WTC11 (cell line): ENCODE measurements at regions not wholly inside any gene's neighbourhood (a gene's known extent, or its start where the extent isn't known, plus 50 kb on each side); places are given as distances from the start of the nearest gene placed in this dataset.

Source experiments
- ATAC-seq: fragments of 200-7000 bp; cut with Tn5 transposase; 2 replicates; pipeline ENCODE4 v1.10.0; 2021; ENCODE audit warnings: mild to moderate bottlenecking, moderate library complexity
- CTCF ChIA-PET: fragments of 300-600 bp; sonication (Branson Sonifier 250); formaldehyde crosslinking; loops from one replicate; lab custom pipeline; 2021; ENCODE audit warnings: antibody characterized with exemption; lab: Charles Lee
- POLR2A ChIA-PET: fragments of 350-600 bp; sonication (Branson Sonifier 250); formaldehyde crosslinking; loops from one replicate; lab custom pipeline; 2021; ENCODE audit warnings: antibody characterized with exemption; lab: Charles Lee
- DNase-seq: peaks from one replicate; pipeline ENCODE4 v3.0.0; 2021; ENCODE audit warnings: low spot score
- H3K27ac Mint-ChIP-seq: 2 replicates; pipeline ENCODE4 v1.8.0; 2021; ENCODE audit warnings: mixed read lengths
- H3K27me3 Mint-ChIP-seq: 2 replicates; pipeline ENCODE4 v1.8.0; 2021; ENCODE audit warnings: low read depth, mild to moderate bottlenecking, moderate library complexity, mixed read lengths
- H3K36me3 Mint-ChIP-seq: 2 replicates; pipeline ENCODE4 v1.8.0; 2021; ENCODE audit warnings: mixed read lengths
- H3K4me1 Mint-ChIP-seq: 2 replicates; pipeline ENCODE4 v1.8.0; 2022; ENCODE audit warnings: mixed read lengths
- H3K4me3 Mint-ChIP-seq: 2 replicates; pipeline ENCODE4 v1.8.0; 2021; ENCODE audit warnings: mild to moderate bottlenecking, moderate library complexity, mixed read lengths
- H3K9me3 Mint-ChIP-seq: 2 replicates; pipeline ENCODE4 v1.8.0; 2021; ENCODE audit warnings: mixed read lengths
- EMX1 ChIP-seq: fragments of 250-450 bp; sonication (Bioruptor Pico); IDR thresholded peaks from 2 replicates; pipeline ENCODE4 v1.8.0; 2021; ENCODE audit warnings: mild to moderate bottlenecking
- FOXJ3 ChIP-seq: sonication (generic); formaldehyde crosslinking; IDR thresholded peaks from 2 replicates; pipeline ENCODE4 v1.9.0; 2021; ENCODE audit warnings: missing genetic modification reagents, mild to moderate bottlenecking, borderline replicate concordance
- IRF2 ChIP-seq: sonication (generic); formaldehyde crosslinking; IDR thresholded peaks from 2 replicates; pipeline ENCODE4 v1.8.0; 2022; ENCODE audit warnings: low read depth, missing genetic modification reagents, borderline replicate concordance
- JAZF1 ChIP-seq: fragments of 250-450 bp; sonication (Bioruptor Pico); IDR thresholded peaks from 2 replicates; pipeline ENCODE4 v1.9.0; 2021; ENCODE audit warnings: moderate library complexity, mild to moderate bottlenecking, inconsistent platforms
- KAT7 ChIP-seq: sonication (generic); formaldehyde crosslinking; IDR thresholded peaks from 2 replicates; pipeline ENCODE4 v1.8.1; 2023; ENCODE audit warnings: missing genetic modification reagents, mild to moderate bottlenecking, borderline replicate concordance
- NR1H2 ChIP-seq: sonication (generic); formaldehyde crosslinking; IDR thresholded peaks from 2 replicates; pipeline ENCODE4 v1.9.0; 2021; ENCODE audit warnings: mild to moderate bottlenecking, moderate library complexity, missing genetic modification reagents
- PRRX2 ChIP-seq: fragments of 250-450 bp; sonication (Bioruptor Pico); IDR thresholded peaks from 2 replicates; pipeline ENCODE4 v1.8.0; 2021; ENCODE audit warnings: mild to moderate bottlenecking
- TCF7 ChIP-seq: sonication (generic); formaldehyde crosslinking; IDR thresholded peaks from 2 replicates; pipeline ENCODE4 v1.8.0; 2022; ENCODE audit warnings: mild to moderate bottlenecking, low read depth, missing genetic modification reagents, moderate library complexity
- TEAD1 ChIP-seq: sonication (generic); formaldehyde crosslinking; IDR thresholded peaks from 2 replicates; pipeline ENCODE4 v1.8.0; 2022; ENCODE audit warnings: mild to moderate bottlenecking, missing genetic modification reagents
- ZBTB21 ChIP-seq: sonication (generic); formaldehyde crosslinking; IDR thresholded peaks from 2 replicates; pipeline ENCODE4 v1.8.1; 2023; ENCODE audit warnings: mild to moderate bottlenecking, missing genetic modification reagents, borderline replicate concordance
- ZNF423 ChIP-seq: fragments of 250-450 bp; sonication (Bioruptor Pico); IDR thresholded peaks from 2 replicates; pipeline ENCODE4 v2.1.2; 2022; ENCODE audit warnings: mild to moderate bottlenecking, moderate library complexity
- ZNF671 ChIP-seq: fragments of 250-450 bp; sonication (Bioruptor Pico); IDR thresholded peaks from 2 replicates; pipeline ENCODE4 v1.8.0; 2021; ENCODE audit warnings: mild to moderate bottlenecking
- TF ChIP-seq, protein P1 (sequence below): fragments of 200-600 bp; IDR thresholded peaks from 2 replicates; pipeline ENCODE4 v1.8.0; 2022; ENCODE audit warnings: antibody characterized with exemption
- TF ChIP-seq, protein P2 (sequence below): sonication (generic); formaldehyde crosslinking; IDR thresholded peaks from 2 replicates; pipeline ENCODE4 v1.8.0; 2023; ENCODE audit warnings: mild to moderate bottlenecking, missing genetic modification reagents
- TF ChIP-seq, protein P3 (sequence below): sonication (generic); formaldehyde crosslinking; IDR thresholded peaks from 2 replicates; pipeline ENCODE4 v1.8.1; 2022; ENCODE audit warnings: low read depth, mild to moderate bottlenecking, moderate library complexity, missing genetic modification reagents, borderline replicate concordance
- TF ChIP-seq, protein P4 (sequence below): sonication (generic); formaldehyde crosslinking; IDR thresholded peaks from 2 replicates; pipeline ENCODE4 v1.8.0; 2022; ENCODE audit warnings: mild to moderate bottlenecking, missing genetic modification reagents
- TF ChIP-seq, protein P5 (sequence below): sonication (generic); formaldehyde crosslinking; IDR thresholded peaks from 2 replicates; pipeline ENCODE4 v1.8.1; 2023; ENCODE audit warnings: mild to moderate bottlenecking, missing genetic modification reagents, moderate library complexity
- TF ChIP-seq, protein P6 (sequence below): sonication (generic); formaldehyde crosslinking; IDR thresholded peaks from 2 replicates; pipeline ENCODE4 v1.8.1; 2023; ENCODE audit warnings: mild to moderate bottlenecking, missing genetic modification reagents
- TF ChIP-seq, protein P7 (sequence below): fragments of 250-450 bp; sonication (Bioruptor Pico); IDR thresholded peaks from 2 replicates; pipeline ENCODE4 v2.1.2; 2022; ENCODE audit warnings: mild to moderate bottlenecking, moderate library complexity
- TF ChIP-seq, protein P8 (sequence below): sonication (generic); formaldehyde crosslinking; IDR thresholded peaks from 2 replicates; pipeline ENCODE4 v1.8.1; 2023; ENCODE audit warnings: mild to moderate bottlenecking, moderate library complexity, missing genetic modification reagents

DNA sequence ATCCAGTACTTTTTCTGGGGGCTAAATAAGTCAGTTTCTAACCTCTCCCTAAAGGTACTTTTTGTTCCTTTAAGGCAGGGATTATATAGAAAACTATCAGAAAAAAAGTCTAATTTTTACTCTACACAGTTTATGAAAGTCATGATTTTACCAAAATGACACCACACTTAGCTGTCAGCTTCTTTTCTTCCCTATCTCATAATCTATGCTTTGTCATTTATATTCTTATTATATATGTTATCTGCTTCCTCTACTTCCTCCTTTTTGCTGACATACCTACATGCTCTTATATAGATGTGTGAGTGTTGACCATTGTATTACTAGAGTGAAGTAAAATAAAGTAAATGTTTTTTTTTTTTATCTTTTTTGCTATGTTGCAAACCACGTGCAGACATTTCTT lies 203.9 kb upstream of the CHRM2 start:
- Mint-ChIP-seq H3K36me3 (no peaks in the 10 kb centered on the region), H3K4me1 (no peaks in the 10 kb centered on the region), H3K9me3 (no peaks in the 10 kb centered on the region), H3K27ac (no peak overlapping the region), H3K4me3 (no peak overlapping the region), H3K27me3 (no peaks in the 10 kb centered on the region)
- ChIA-PET CTCF (no interaction called here), POLR2A (no interaction called here)
- TF ChIP-seq FOXJ3 (CRISPR knock-in tag), result no peak
- no peak for TF ChIP-seq EMX1 (CRISPR knock-in tag)
- DNase-seq, result no peak
- ATAC-seq, result no peak

DNA sequence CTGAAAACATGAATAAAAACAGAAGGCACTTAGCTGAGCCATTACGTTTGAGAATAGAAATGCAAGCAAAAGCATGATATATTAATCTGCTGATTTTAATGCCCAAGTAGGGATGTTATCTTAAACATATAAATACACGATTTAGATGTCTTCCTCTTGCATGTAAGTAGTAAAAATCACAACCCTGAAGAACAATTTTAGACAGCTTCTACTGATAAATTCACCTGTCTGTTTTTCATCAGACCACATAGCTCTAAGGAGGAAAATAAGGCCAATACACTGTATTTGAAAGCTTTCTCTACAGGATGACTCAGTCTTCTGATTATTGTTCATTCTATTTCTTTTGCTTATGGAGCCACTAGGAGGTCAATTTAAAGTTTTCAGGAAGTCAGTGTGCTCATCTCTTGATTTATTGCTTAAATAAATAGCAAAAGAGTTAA lies 210.9 kb upstream of the CHRM2 start:
- ATAC-seq (no peak), DNase-seq (no peak)
- H3K4me1 Mint-ChIP-seq, result no peaks in the 10 kb centered on the region
- H3K4me3 Mint-ChIP-seq, result no peak overlapping the region
- TF ChIP-seq PRRX2 (CRISPR knock-in tag) (no peak), TEAD1 (CRISPR knock-in tag) (no peak), KAT7 (no peak), IRF2 (CRISPR knock-in tag) (no peak), TCF7 (CRISPR knock-in tag) (no peak), JAZF1 (no peak), ZNF423 (CRISPR knock-in tag) (no peak), ZNF671 (CRISPR knock-in tag) (no peak), NR1H2 (CRISPR knock-in tag) (no peak), ZBTB21 (no peak)
- TF ChIP-seq, protein P1, sequence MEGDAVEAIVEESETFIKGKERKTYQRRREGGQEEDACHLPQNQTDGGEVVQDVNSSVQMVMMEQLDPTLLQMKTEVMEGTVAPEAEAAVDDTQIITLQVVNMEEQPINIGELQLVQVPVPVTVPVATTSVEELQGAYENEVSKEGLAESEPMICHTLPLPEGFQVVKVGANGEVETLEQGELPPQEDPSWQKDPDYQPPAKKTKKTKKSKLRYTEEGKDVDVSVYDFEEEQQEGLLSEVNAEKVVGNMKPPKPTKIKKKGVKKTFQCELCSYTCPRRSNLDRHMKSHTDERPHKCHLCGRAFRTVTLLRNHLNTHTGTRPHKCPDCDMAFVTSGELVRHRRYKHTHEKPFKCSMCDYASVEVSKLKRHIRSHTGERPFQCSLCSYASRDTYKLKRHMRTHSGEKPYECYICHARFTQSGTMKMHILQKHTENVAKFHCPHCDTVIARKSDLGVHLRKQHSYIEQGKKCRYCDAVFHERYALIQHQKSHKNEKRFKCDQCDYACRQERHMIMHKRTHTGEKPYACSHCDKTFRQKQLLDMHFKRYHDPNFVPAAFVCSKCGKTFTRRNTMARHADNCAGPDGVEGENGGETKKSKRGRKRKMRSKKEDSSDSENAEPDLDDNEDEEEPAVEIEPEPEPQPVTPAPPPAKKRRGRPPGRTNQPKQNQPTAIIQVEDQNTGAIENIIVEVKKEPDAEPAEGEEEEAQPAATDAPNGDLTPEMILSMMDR, result no peak
- TF ChIP-seq, protein P2, sequence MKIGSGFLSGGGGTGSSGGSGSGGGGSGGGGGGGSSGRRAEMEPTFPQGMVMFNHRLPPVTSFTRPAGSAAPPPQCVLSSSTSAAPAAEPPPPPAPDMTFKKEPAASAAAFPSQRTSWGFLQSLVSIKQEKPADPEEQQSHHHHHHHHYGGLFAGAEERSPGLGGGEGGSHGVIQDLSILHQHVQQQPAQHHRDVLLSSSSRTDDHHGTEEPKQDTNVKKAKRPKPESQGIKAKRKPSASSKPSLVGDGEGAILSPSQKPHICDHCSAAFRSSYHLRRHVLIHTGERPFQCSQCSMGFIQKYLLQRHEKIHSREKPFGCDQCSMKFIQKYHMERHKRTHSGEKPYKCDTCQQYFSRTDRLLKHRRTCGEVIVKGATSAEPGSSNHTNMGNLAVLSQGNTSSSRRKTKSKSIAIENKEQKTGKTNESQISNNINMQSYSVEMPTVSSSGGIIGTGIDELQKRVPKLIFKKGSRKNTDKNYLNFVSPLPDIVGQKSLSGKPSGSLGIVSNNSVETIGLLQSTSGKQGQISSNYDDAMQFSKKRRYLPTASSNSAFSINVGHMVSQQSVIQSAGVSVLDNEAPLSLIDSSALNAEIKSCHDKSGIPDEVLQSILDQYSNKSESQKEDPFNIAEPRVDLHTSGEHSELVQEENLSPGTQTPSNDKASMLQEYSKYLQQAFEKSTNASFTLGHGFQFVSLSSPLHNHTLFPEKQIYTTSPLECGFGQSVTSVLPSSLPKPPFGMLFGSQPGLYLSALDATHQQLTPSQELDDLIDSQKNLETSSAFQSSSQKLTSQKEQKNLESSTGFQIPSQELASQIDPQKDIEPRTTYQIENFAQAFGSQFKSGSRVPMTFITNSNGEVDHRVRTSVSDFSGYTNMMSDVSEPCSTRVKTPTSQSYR, result no peak
- TF ChIP-seq, protein P3, sequence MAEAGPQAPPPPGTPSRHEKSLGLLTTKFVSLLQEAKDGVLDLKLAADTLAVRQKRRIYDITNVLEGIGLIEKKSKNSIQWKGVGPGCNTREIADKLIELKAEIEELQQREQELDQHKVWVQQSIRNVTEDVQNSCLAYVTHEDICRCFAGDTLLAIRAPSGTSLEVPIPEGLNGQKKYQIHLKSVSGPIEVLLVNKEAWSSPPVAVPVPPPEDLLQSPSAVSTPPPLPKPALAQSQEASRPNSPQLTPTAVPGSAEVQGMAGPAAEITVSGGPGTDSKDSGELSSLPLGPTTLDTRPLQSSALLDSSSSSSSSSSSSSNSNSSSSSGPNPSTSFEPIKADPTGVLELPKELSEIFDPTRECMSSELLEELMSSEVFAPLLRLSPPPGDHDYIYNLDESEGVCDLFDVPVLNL, result no peak
- TF ChIP-seq, protein P4, sequence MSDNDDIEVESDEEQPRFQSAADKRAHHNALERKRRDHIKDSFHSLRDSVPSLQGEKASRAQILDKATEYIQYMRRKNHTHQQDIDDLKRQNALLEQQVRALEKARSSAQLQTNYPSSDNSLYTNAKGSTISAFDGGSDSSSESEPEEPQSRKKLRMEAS (CRISPR knock-in tag), result no peak
- TF ChIP-seq, protein P5, sequence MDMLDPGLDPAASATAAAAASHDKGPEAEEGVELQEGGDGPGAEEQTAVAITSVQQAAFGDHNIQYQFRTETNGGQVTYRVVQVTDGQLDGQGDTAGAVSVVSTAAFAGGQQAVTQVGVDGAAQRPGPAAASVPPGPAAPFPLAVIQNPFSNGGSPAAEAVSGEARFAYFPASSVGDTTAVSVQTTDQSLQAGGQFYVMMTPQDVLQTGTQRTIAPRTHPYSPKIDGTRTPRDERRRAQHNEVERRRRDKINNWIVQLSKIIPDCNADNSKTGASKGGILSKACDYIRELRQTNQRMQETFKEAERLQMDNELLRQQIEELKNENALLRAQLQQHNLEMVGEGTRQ (CRISPR knock-in tag), result no peak
- TF ChIP-seq, protein P6, sequence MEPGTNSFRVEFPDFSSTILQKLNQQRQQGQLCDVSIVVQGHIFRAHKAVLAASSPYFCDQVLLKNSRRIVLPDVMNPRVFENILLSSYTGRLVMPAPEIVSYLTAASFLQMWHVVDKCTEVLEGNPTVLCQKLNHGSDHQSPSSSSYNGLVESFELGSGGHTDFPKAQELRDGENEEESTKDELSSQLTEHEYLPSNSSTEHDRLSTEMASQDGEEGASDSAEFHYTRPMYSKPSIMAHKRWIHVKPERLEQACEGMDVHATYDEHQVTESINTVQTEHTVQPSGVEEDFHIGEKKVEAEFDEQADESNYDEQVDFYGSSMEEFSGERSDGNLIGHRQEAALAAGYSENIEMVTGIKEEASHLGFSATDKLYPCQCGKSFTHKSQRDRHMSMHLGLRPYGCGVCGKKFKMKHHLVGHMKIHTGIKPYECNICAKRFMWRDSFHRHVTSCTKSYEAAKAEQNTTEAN (CRISPR knock-in tag), result no peak
- TF ChIP-seq, protein P7, sequence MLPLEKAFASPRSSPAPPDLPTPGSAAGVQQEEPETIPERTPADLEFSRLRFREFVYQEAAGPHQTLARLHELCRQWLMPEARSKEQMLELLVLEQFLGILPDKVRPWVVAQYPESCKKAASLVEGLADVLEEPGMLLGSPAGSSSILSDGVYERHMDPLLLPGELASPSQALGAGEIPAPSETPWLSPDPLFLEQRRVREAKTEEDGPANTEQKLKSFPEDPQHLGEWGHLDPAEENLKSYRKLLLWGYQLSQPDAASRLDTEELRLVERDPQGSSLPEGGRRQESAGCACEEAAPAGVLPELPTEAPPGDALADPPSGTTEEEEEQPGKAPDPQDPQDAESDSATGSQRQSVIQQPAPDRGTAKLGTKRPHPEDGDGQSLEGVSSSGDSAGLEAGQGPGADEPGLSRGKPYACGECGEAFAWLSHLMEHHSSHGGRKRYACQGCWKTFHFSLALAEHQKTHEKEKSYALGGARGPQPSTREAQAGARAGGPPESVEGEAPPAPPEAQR (CRISPR knock-in tag), result no peak
- TF ChIP-seq, protein P8, sequence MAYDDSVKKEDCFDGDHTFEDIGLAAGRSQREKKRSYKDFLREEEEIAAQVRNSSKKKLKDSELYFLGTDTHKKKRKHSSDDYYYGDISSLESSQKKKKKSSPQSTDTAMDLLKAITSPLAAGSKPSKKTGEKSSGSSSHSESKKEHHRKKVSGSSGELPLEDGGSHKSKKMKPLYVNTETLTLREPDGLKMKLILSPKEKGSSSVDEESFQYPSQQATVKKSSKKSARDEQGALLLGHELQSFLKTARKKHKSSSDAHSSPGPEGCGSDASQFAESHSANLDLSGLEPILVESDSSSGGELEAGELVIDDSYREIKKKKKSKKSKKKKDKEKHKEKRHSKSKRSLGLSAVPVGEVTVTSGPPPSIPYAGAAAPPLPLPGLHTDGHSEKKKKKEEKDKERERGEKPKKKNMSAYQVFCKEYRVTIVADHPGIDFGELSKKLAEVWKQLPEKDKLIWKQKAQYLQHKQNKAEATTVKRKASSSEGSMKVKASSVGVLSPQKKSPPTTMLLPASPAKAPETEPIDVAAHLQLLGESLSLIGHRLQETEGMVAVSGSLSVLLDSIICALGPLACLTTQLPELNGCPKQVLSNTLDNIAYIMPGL (CRISPR knock-in tag), result no peak
- no peak overlapping the region for H3K27ac Mint-ChIP-seq
- H3K36me3 Mint-ChIP-seq, result no peaks in the 10 kb centered on the region
- no peaks in the 10 kb centered on the region for H3K9me3 Mint-ChIP-seq
- ChIA-PET POLR2A (no interaction called here), CTCF (no interaction called here)
- no peaks in the 10 kb centered on the region for H3K27me3 Mint-ChIP-seq
